Muscle layer of duodenum (tissue), 2 donors: ENCODE measurements at regions not wholly inside any gene's neighbourhood (a gene's known extent, or its start where the extent isn't known, plus 50 kb on each side); places are given as distances from the start of the nearest gene placed in this dataset.
"Not testable (repeated sequence)": the region's sequence is repeated elsewhere in the genome, so short reads cannot be mapped to it uniquely, and the experiment has no call there.

Source experiments
- H3K27ac ChIP-seq: one replicate; pipeline ENCODE4 v1.7.0; 2013; ENCODE audit warnings: mild to moderate bottlenecking, low read length
- H3K27me3 ChIP-seq: one replicate; pipeline ENCODE4 v1.7.0; 2013; ENCODE audit warnings: low read depth, mild to moderate bottlenecking, control low read depth, low read length
- H3K36me3 ChIP-seq, 2 donors: one replicate each; pipeline ENCODE4 v1.7.0; 2013; ENCODE audit warnings: low read length in 2 of 2, control low read depth in 1 of 2, mild to moderate bottlenecking in 1 of 2; ENCODE audit not compliant: insufficient read depth in 2 of 2, control insufficient read depth in 1 of 2
- H3K4me1 ChIP-seq, 2 donors: one replicate each; pipeline ENCODE4 v1.7.0; 2013; ENCODE audit warnings: low read length in 2 of 2, mild to moderate bottlenecking in 2 of 2, control low read depth in 1 of 2, moderate library complexity in 1 of 2; ENCODE audit not compliant: insufficient read depth in 2 of 2, control insufficient read depth in 1 of 2
- H3K4me3 ChIP-seq, 2 donors: one replicate each; pipeline ENCODE4 v1.7.0; 2013; ENCODE audit warnings: low read length in 2 of 2, low read depth in 1 of 2, mild to moderate bottlenecking in 1 of 2
- H3K9me3 ChIP-seq, 2 donors: one replicate each; pipeline ENCODE4 v1.7.0; 2013; ENCODE audit warnings: low read length in 2 of 2, control low read depth in 1 of 2, mild to moderate bottlenecking in 1 of 2; ENCODE audit not compliant: control insufficient read depth in 1 of 2
- donor health status: healthy.

GRCh38 chr17:20779521-20779920 is 200.0 kb downstream of the CDRT15L2 start:
- peaks cover under 1% of the 10 kb centered on the region for H3K27me3 ChIP-seq
- H3K36me3 ChIP-seq = no peaks in the 10 kb centered on the region
- H3K4me3 ChIP-seq = no peak overlapping the region
- no peaks in the 10 kb centered on the region for H3K9me3 ChIP-seq
- H3K4me1 ChIP-seq = no peaks in the 10 kb centered on the region
- no peak overlapping the region for H3K27ac ChIP-seq

DNA sequence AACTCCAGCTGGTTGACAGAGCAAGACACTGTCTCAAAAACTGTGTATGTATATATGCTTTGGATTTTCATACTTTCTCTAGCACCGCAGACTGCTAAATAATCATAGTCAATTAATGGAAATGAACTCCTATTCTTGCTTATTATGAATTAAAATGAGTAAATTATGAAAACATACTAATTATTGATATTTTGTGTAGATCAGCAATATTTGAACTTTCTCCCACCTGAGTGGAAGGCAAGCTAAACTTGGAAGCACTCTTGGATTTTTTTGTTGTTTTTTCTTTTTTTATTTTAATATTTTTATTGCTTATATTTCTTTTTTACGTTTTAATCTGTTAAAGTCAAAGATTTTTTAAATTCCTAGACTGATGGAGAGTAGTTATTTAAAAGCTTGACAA is 201.7 kb downstream of the CDRT15L2 start:
- Histone ChIP-seq H3K36me3 (no peaks in the 10 kb centered on the region), H3K27ac (no peak overlapping the region), H3K4me1 (no peaks in the 10 kb centered on the region), H3K9me3 (no peaks in the 10 kb centered on the region), H3K27me3 (peaks cover 8% of the 10 kb centered on the region), H3K4me3 (no peak overlapping the region)

GRCh38 chr17:20781869-20782268 is 202.3 kb downstream of the CDRT15L2 start:
- H3K36me3 ChIP-seq, H3K27ac ChIP-seq, H3K4me3 ChIP-seq, H3K27me3 ChIP-seq, H3K9me3 ChIP-seq, H3K4me1 ChIP-seq: not testable (repeated sequence)

GRCh38 chr17:20783091-20783490 is 203.6 kb downstream of the CDRT15L2 start:
- H3K27ac ChIP-seq = no peak overlapping the region
- no peaks in the 10 kb centered on the region for H3K36me3 ChIP-seq
- no peak overlapping the region for H3K4me3 ChIP-seq
- H3K9me3 ChIP-seq = no peaks in the 10 kb centered on the region
- peaks cover 8% of the 10 kb centered on the region for H3K27me3 ChIP-seq
- no peaks in the 10 kb centered on the region for H3K4me1 ChIP-seq

- no peaks in the 10 kb centered on the region for H3K4me1 ChIP-seq
- no peaks in the 10 kb centered on the region for H3K36me3 ChIP-seq
- H3K4me3 ChIP-seq = no peak overlapping the region
- H3K9me3 ChIP-seq = no peaks in the 10 kb centered on the region
- no peak overlapping the region for H3K27ac ChIP-seq
- peaks cover 8% of the 10 kb centered on the region for H3K27me3 ChIP-seq
Measured at GRCh38 chr17:20784100-20784665, 204.7 kb downstream of the CDRT15L2 start.

DNA sequence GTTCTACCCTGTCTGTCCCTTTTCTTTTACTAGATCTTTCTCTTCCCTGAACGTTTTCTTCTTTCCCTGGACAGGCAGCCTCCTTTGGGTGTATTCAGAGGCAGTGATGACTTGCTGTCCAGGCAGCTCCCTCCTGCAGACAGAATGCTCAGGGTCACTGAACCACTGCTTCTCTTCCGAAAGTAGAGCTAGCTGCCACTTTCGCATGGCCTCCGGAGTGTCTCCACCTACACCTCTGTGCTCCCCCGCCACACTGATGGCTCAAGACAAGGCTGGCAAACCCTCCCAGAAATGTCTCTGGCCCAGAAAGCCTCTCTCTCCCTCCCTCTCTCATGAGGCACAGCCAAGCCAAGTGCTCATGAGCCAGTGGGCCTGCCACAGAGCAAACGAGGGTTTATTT is 207.8 kb downstream of the CDRT15L2 start:
- no peak overlapping the region for H3K27ac ChIP-seq
- H3K4me3 ChIP-seq = no peak overlapping the region
- no peaks in the 10 kb centered on the region for H3K9me3 ChIP-seq
- H3K4me1 ChIP-seq = no peaks in the 10 kb centered on the region
- peaks cover 8% of the 10 kb centered on the region for H3K27me3 ChIP-seq
- no peaks in the 10 kb centered on the region for H3K36me3 ChIP-seq

GRCh38 chr17:20791626-20792025 is 212.1 kb downstream of the CDRT15L2 start:
- H3K9me3 ChIP-seq = no peaks in the 10 kb centered on the region
- no peak overlapping the region for H3K27ac ChIP-seq
- H3K27me3 ChIP-seq = no peaks in the 10 kb centered on the region
- no peak overlapping the region for H3K4me3 ChIP-seq
- no peaks in the 10 kb centered on the region for H3K36me3 ChIP-seq
- H3K4me1 ChIP-seq = no peaks in the 10 kb centered on the region

GRCh38 chr17:20794532-20794931 is 215.0 kb downstream of the CDRT15L2 start:
- H3K4me3 ChIP-seq, H3K4me1 ChIP-seq, H3K27ac ChIP-seq, H3K36me3 ChIP-seq, H3K27me3 ChIP-seq, H3K9me3 ChIP-seq: not testable (repeated sequence)

GRCh38 chr17:20797292-20797691 is 217.8 kb downstream of the CDRT15L2 start:
- Histone ChIP-seq H3K27ac (no peak overlapping the region), H3K4me3 (no peak overlapping the region), H3K27me3 (no peaks in the 10 kb centered on the region), H3K4me1 (no peaks in the 10 kb centered on the region), H3K9me3 (no peaks in the 10 kb centered on the region), H3K36me3 (no peaks in the 10 kb centered on the region)

DNA sequence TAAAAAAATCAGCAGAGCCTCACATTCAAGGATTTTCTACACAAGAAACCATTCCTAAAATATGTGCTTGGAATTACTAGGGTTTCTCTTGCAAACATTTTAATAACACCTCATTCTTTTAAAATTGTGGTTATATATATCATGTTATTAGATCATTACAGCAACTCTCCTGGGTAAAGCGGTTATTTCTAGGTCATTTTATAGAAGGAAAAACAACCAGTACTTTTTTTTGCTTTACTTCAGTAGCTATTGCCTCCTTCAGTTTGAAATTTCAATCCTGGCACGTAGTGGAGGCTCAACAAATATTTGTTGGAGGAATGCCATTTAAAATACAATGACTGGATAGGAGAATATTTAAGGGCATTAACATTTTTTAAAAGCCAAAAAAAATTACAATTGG is 220.6 kb downstream of the CDRT15L2 start:
- Histone ChIP-seq H3K27ac (no peak overlapping the region), H3K4me3 (no peak overlapping the region), H3K4me1 (no peaks in the 10 kb centered on the region), H3K9me3 (no peaks in the 10 kb centered on the region), H3K36me3 (no peaks in the 10 kb centered on the region), H3K27me3 (no peaks in the 10 kb centered on the region)

GRCh38 chr17:20805751-20806150 is 226.2 kb downstream of the CDRT15L2 start:
- Histone ChIP-seq H3K4me1 (no peaks in the 10 kb centered on the region), H3K27me3 (no peaks in the 10 kb centered on the region), H3K36me3 (no peaks in the 10 kb centered on the region), H3K4me3 (no peak overlapping the region), H3K9me3 (no peaks in the 10 kb centered on the region), H3K27ac (no peak overlapping the region)

DNA sequence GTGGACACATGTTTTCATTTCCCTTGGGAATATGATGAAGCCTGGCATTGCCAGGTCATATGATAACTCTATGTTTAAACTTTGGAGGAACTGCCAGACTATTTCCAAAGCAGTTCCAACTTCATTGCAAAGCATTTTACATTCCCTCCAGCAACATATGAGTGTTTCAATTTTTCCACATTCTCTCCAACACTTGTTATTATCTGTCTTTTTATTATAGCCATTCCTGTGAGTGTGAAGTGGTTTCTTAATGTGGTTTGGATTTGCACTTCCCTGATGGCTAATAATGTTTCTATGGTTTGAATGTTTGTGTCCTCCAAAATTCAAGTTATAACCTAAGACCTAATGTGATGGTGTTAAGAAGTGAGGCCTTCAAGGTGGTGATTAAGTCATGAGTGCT is 228.0 kb downstream of the CDRT15L2 start:
- not testable (repeated sequence) for H3K36me3 ChIP-seq, H3K4me1 ChIP-seq, H3K4me3 ChIP-seq, H3K9me3 ChIP-seq, H3K27ac ChIP-seq, H3K27me3 ChIP-seq
